Lower lobe of right lung (tissue), 2 donors: ENCODE measurements at regions not wholly inside any gene's neighbourhood (a gene's known extent, or its start where the extent isn't known, plus 50 kb on each side); places are given as distances from the start of the nearest gene placed in this dataset.

ENCODE experiments used
- ATAC-seq, 2 donors: fragments of 200-7000 bp; cut with Tn5 transposase; one replicate each; pipeline ENCODE4 v1.9.1; 2020 to 2022; ENCODE audit warnings: mild to moderate bottlenecking in 2 of 2, moderate library complexity in 2 of 2
- DNase-seq: peaks from one replicate; pipeline ENCODE4 v3.0.0-alpha.2; 2020
- H3K27ac ChIP-seq: fragments of 200-600 bp; one replicate; pipeline ENCODE4 v1.8.0; 2022
- H3K27me3 ChIP-seq: fragments of 200-600 bp; one replicate; pipeline ENCODE4 v1.8.0; 2022; ENCODE audit warnings: low read depth
- H3K36me3 ChIP-seq: fragments of 200-600 bp; one replicate; pipeline ENCODE4 v1.8.0; 2022; ENCODE audit warnings: mild to moderate bottlenecking
- H3K4me1 ChIP-seq: fragments of 200-600 bp; one replicate; pipeline ENCODE4 v1.8.0; 2022
- H3K4me3 ChIP-seq: fragments of 200-600 bp; one replicate; pipeline ENCODE4 v1.8.0; 2022; ENCODE audit warnings: mild to moderate bottlenecking
- H3K9me3 ChIP-seq: fragments of 200-600 bp; one replicate; pipeline ENCODE4 v1.8.0; 2022
- intact Hi-C: fragments of 100-400 bp; cut with DNase I; formaldehyde crosslinking; loops from one replicate; pipeline ENCODE4 v1.11.0; 2022
- TF ChIP-seq, protein P1 (sequence below): fragments of 200-600 bp; IDR thresholded peaks from one replicate; pipeline ENCODE4 v1.8.0; 2022; ENCODE audit warnings: antibody characterized with exemption, mild to moderate bottlenecking
- donor health status: DM: no; HTN: yes; CAD: no; lungs with severe emphysema.

DNA sequence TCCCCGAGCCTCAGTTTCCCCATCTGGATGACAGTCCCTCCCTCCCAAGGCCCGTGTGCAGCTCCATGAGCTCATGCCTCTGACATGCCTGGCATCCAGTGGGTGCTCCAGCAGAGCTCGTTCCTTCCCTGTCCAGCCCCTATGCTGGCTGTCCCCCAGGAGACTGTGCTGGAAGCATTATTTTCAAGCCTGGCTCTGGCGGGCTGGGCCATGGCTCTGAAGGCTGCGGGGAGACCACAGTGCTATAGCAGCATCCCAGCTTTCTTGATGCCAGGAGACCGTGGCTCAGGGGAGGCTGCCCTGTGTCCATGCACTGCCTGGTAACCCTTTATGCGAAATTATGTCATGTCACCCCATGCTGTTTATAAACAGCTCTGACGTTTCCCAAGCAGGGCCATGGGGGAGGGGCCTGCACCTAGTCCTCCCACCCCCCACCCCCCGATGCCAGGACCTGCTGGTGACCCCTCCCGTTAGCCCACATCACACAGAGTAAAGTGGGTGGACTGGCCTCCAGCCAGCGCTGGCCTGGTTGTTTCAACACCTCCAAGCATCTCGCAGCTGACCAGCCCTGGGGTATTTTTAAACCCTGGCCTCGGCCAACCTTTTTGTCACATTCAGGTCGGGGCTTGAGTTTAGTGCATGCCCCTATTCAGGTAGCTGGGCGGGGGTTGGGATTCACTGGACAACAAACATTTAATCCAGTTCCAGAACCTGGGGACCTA lies 105.9 kb upstream of the ZNF716 start:
- Histone ChIP-seq H3K4me3 (no peak overlapping the region), H3K27ac (no peak overlapping the region), H3K36me3 (no peaks in the 10 kb centered on the region), H3K27me3 (no peaks in the 10 kb centered on the region), H3K9me3 (no peaks in the 10 kb centered on the region), H3K4me1 (no peaks in the 10 kb centered on the region)
- TF ChIP-seq, protein P1, sequence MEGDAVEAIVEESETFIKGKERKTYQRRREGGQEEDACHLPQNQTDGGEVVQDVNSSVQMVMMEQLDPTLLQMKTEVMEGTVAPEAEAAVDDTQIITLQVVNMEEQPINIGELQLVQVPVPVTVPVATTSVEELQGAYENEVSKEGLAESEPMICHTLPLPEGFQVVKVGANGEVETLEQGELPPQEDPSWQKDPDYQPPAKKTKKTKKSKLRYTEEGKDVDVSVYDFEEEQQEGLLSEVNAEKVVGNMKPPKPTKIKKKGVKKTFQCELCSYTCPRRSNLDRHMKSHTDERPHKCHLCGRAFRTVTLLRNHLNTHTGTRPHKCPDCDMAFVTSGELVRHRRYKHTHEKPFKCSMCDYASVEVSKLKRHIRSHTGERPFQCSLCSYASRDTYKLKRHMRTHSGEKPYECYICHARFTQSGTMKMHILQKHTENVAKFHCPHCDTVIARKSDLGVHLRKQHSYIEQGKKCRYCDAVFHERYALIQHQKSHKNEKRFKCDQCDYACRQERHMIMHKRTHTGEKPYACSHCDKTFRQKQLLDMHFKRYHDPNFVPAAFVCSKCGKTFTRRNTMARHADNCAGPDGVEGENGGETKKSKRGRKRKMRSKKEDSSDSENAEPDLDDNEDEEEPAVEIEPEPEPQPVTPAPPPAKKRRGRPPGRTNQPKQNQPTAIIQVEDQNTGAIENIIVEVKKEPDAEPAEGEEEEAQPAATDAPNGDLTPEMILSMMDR: no peak
- DNase-seq: no peak
- no peak for ATAC-seq
- intact Hi-C loops: no loop called here

DNA sequence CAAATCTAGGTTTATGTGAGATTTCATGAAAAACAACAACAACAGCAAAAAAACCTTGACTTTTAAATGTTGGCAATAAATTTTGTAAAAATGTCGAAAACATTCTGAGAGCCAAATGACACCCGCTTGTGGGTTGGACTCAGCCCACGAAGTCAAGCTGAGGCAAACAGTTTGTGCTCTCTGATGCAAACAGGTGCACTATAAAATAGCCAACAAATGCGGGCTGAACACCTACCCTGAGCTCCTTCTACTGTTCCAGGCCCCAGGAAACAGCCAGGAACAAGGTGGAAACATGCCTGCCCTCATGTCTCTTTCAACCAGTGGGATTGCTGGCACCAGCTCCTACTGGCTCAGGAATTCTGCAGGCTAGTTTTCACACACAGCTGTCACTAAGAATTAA lies 105.0 kb upstream of the ZNF716 start:
- Histone ChIP-seq H3K27me3 (no peaks in the 10 kb centered on the region), H3K9me3 (no peaks in the 10 kb centered on the region), H3K4me1 (no peaks in the 10 kb centered on the region), H3K4me3 (no peak overlapping the region), H3K36me3 (no peaks in the 10 kb centered on the region), H3K27ac (no peak overlapping the region)
- TF ChIP-seq, protein P1: no peak
- intact Hi-C loops: no loop called here
- ATAC-seq (no peak), DNase-seq (no peak)

DNA sequence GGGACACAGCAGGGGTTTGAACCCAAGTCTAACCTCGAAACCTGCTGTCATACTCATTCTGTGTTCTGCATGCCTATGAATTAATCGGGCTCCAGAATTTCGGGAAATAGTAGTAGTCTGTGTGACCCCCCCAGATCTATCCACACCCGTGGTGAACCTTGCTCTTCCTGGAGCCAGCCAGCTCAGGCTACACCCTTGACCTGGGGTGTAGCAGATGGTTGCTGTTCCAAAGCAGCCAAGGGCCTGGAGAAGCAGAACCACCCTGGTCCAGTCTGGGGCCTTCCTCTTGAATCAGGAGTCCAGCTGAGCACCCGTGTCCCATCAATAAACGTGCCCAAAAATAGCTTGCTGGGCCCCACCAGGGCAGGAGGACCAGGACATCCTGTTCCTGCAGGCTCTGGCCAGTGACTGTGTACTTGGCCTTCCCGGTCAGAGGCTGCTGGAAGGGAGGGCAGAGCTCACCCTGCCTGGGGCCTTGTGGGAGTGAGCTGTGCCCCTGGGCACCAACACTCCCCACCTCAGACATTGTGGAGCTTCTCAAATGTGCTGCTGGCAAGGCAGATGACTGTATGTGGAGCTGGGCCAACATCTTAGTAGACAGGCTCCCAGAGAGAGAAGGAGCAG lies 101.2 kb upstream of the ZNF716 start:
- no peak for ATAC-seq
- Histone ChIP-seq H3K4me3 (no peak overlapping the region), H3K36me3 (no peaks in the 10 kb centered on the region), H3K4me1 (no peaks in the 10 kb centered on the region), H3K27me3 (no peaks in the 10 kb centered on the region), H3K9me3 (no peaks in the 10 kb centered on the region), H3K27ac (no peak overlapping the region)
- intact Hi-C loops: no loop called here
- TF ChIP-seq, protein P1: no peak
- no peak for DNase-seq

DNA sequence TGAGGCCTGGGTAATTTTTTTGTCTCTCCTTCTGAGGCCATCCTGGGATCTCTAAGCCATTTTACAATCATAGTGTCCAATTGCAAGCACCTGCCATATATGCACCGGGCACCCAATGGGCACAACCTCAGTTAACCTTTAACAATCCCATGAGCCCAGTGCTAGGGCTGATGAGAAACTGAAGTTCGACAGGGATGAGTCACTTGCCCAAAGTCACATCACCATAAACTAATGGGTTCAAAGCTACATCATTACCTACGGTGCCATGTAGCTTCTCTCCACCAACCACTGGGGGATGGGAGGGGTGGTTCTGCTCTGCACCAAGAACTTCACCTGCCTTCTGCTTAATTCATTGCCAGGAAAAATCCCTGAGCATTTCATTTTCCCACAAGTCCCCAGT lies 95.8 kb upstream of the ZNF716 start:
- no peaks in the 10 kb centered on the region for H3K27me3 ChIP-seq
- no peaks in the 10 kb centered on the region for H3K4me1 ChIP-seq
- H3K4me3 ChIP-seq: no peak overlapping the region
- no peak for DNase-seq
- TF ChIP-seq, protein P1: no peak
- intact Hi-C loops: no loop called here
- H3K27ac ChIP-seq: no peak overlapping the region
- no peak for ATAC-seq
- H3K36me3 ChIP-seq: no peaks in the 10 kb centered on the region
- peaks cover 4% of the 10 kb centered on the region for H3K9me3 ChIP-seq

DNA sequence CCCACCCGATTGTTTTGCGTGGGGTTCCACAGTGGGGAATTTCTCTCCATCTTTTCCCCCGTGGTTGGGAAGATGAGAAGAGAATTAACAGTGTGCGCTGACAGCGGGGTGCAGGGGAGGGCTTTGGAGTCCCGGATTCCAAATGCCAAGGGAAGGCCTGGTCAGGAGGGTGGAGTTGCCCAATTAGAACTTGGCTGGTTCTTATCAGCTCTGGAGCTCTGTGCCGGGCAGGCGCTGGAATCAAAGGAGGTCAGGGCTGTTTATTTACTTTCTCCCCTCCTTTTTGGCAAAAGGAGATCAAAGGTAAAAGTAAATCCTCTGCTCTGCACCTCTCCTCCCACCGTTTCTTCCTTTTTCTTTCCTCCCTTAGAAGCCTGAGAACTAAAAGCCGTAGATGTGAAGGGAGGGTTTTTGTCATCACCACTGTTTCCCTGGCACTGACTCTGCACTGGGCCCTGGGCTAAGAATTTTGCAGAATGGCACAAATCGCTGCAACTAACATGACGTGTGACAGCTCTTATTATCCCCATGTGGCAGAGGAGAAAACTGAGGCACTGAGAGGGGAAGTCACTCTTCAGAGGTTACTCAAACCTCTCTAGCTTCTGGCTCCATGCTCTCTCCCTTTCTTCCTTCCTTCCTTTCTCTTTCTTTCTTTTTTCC lies 95.2 kb upstream of the ZNF716 start:
- TF ChIP-seq, protein P1: no peak
- no peak for ATAC-seq
- Histone ChIP-seq H3K27me3 (no peaks in the 10 kb centered on the region), H3K4me3 (no peak overlapping the region), H3K27ac (no peak overlapping the region), H3K36me3 (no peaks in the 10 kb centered on the region), H3K9me3 (peaks cover 4% of the 10 kb centered on the region), H3K4me1 (no peaks in the 10 kb centered on the region)
- no peak for DNase-seq
- intact Hi-C loops: no loop called here
